Peyer's patch (tissue), 4 donors: ENCODE measurements at regions not wholly inside any gene's neighbourhood (a gene's known extent, or its start where the extent isn't known, plus 50 kb on each side); places are given as distances from the start of the nearest gene placed in this dataset.

ENCODE experiments used
- CTCF ChIP-seq, 6 experiments: fragments of 450-650 bp in 4 of 6; fragments of 200-600 bp in 2 of 6; sonication (generic) in 1 of 6; IDR thresholded peaks; one replicate each; pipeline ENCODE4 v1.5.1; 2017 to 2019; ENCODE audit warnings: antibody characterized with exemption in 6 of 6, mild to moderate bottlenecking in 3 of 6, moderate library complexity in 1 of 6
- POLR2A ChIP-seq, 2 donors: fragments of 450-650 bp; IDR thresholded peaks; one replicate each; pipeline ENCODE4 v1.5.1; 2017; ENCODE audit warnings: antibody characterized with exemption in 2 of 2, mild to moderate bottlenecking in 2 of 2, moderate library complexity in 2 of 2

GRCh38 chr1:29620631-29621030, 384.3 kb downstream of the PTPRU start:
- TF ChIP-seq CTCF (IDR thresholded peaks at IDR 0.05) (no peak), POLR2A (IDR thresholded peaks at IDR 0.05) (no peak)
